Fibroblast of the aortic adventitia (primary cell): ENCODE measurements at regions not wholly inside any gene's neighbourhood (a gene's known extent, or its start where the extent isn't known, plus 50 kb on each side); places are given as distances from the start of the nearest gene placed in this dataset.

ENCODE experiments used
- DNase-seq: peaks from one replicate; pipeline ENCODE4 v3.0.0-alpha.2; 2010; ENCODE audit warnings: low read depth
- H3K4me3 ChIP-seq: 2 replicates; pipeline ENCODE4 v1.5.1; 2011; ENCODE audit warnings: low read depth, mild to moderate bottlenecking, control low read depth, low read length, moderate library complexity
- CTCF ChIP-seq: IDR thresholded peaks from 2 replicates; pipeline ENCODE4 v1.5.1; 2011; ENCODE audit warnings: mild to moderate bottlenecking, low read length, control low read depth, inconsistent platforms; ENCODE audit not compliant: insufficient read depth

GRCh38 chr2:163347982-163348856 lies 387.6 kb downstream of the FIGN start:
- peak; percentile 92 for DNase-seq
- peak overlapping the region; percentile 53 for H3K4me3 ChIP-seq
- no peak for TF ChIP-seq CTCF

GRCh38 chr2:163345795-163346573 lies 389.8 kb downstream of the FIGN start:
- TF ChIP-seq CTCF = peak; percentile 78
- H3K4me3 ChIP-seq = no peak overlapping the region
- DNase-seq = peak; percentile 72

- DNase-seq = no peak
- H3K4me3 ChIP-seq = no peak overlapping the region
- no peak for TF ChIP-seq CTCF
Observed at GRCh38 chr2:163343316-163343715, 392.5 kb downstream of the FIGN start.

GRCh38 chr2:163341426-163341825 lies 394.4 kb downstream of the FIGN start:
- H3K4me3 ChIP-seq = no peak overlapping the region
- DNase-seq = peak; percentile 48
- no peak for TF ChIP-seq CTCF

- no peak for DNase-seq
- H3K4me3 ChIP-seq = no peak overlapping the region
- no peak for TF ChIP-seq CTCF
Observed at GRCh38 chr2:163338270-163338669, 397.5 kb downstream of the FIGN start.

GRCh38 chr2:163324677-163325076 lies 411.1 kb downstream of the FIGN start:
- no peak overlapping the region for H3K4me3 ChIP-seq
- DNase-seq = no peak
- no peak for TF ChIP-seq CTCF
